H9 (cell line): ENCODE measurements at regions not wholly inside any gene's neighbourhood (a gene's known extent, or its start where the extent isn't known, plus 50 kb on each side); places are given as distances from the start of the nearest gene placed in this dataset.

Experiments used
- DNase-seq: peaks from one replicate; pipeline ENCODE4 v3.0.0-alpha.2; 2017
- H2AFZ ChIP-seq: one replicate; pipeline ENCODE4 v1.6.1; 2013; ENCODE audit warnings: mild to moderate bottlenecking, low read length, control low read depth, moderate library complexity
- H2AK5ac ChIP-seq: 2 replicates; pipeline ENCODE4 v1.6.1; 2013; ENCODE audit warnings: low read length, control low read depth, mixed read lengths; ENCODE audit not compliant: insufficient read length
- H2BK120ac ChIP-seq: one replicate; pipeline ENCODE4 v1.6.1; 2013; ENCODE audit warnings: low read depth, mild to moderate bottlenecking, low read length, control low read depth, inconsistent platforms; ENCODE audit not compliant: poor library complexity, severe bottlenecking
- H2BK12ac ChIP-seq: 2 replicates; pipeline ENCODE4 v1.6.1; 2013; ENCODE audit warnings: low read length, control low read depth, mixed read lengths, low read depth; ENCODE audit not compliant: insufficient read length
- H2BK15ac ChIP-seq: 2 replicates; pipeline ENCODE4 v1.6.1; 2013; ENCODE audit warnings: low read depth, low read length, control low read depth
- H2BK20ac ChIP-seq: one replicate; pipeline ENCODE4 v1.6.1; 2013; ENCODE audit warnings: low read depth, mild to moderate bottlenecking, low read length, control low read depth, inconsistent platforms; ENCODE audit not compliant: poor library complexity, severe bottlenecking
- H2BK5ac ChIP-seq: 2 replicates; pipeline ENCODE4 v1.6.1; 2013; ENCODE audit warnings: low read length, control low read depth, mixed read lengths; ENCODE audit not compliant: insufficient read length
- H3K14ac ChIP-seq: 2 replicates; pipeline ENCODE4 v1.6.1; 2013; ENCODE audit warnings: low read length, control low read depth; ENCODE audit not compliant: insufficient read depth
- H3K18ac ChIP-seq: 2 replicates; pipeline ENCODE4 v1.6.1; 2013; ENCODE audit warnings: low read depth, mild to moderate bottlenecking, mixed read lengths, low read length, control low read depth; ENCODE audit not compliant: insufficient read length
- H3K23ac ChIP-seq: 2 replicates; pipeline ENCODE4 v1.6.1; 2013; ENCODE audit warnings: low read length, control low read depth, mixed read lengths, low read depth; ENCODE audit not compliant: insufficient read length
- H3K23me2 ChIP-seq: 2 replicates; pipeline ENCODE4 v1.6.1; 2013; ENCODE audit warnings: low read depth, mild to moderate bottlenecking, mixed read lengths, low read length, control low read depth; ENCODE audit not compliant: insufficient read length, poor library complexity, severe bottlenecking
- H3K27ac ChIP-seq: 2 replicates; pipeline ENCODE4 v1.5.1; 2013; ENCODE audit warnings: low read length, control low read depth, mixed read lengths, low read depth; ENCODE audit not compliant: insufficient read length
- H3K27me3 ChIP-seq: 2 replicates; pipeline ENCODE4 v1.6.1; 2013; ENCODE audit warnings: low read length, control low read depth, inconsistent platforms; ENCODE audit not compliant: insufficient read depth
- H3K4ac ChIP-seq: 2 replicates; pipeline ENCODE4 v1.6.1; 2013; ENCODE audit warnings: low read depth, mild to moderate bottlenecking, control low read depth, inconsistent platforms, low read length, moderate library complexity
- H3K4me1 ChIP-seq: 2 replicates; pipeline ENCODE4 v1.6.1; 2013; ENCODE audit warnings: low read length, control low read depth, inconsistent platforms; ENCODE audit not compliant: insufficient read depth
- H3K4me2 ChIP-seq: 2 replicates; pipeline ENCODE4 v1.6.1; 2013; ENCODE audit warnings: low read length, control low read depth, mixed read lengths; ENCODE audit not compliant: insufficient read length, insufficient read depth
- H3K56ac ChIP-seq: 2 replicates; pipeline ENCODE4 v1.6.1; 2013; ENCODE audit warnings: low read depth, mild to moderate bottlenecking, mixed read lengths, low read length, control low read depth; ENCODE audit not compliant: insufficient read length
- H3K79me1 ChIP-seq: 2 replicates; pipeline ENCODE4 v1.6.1; 2013; ENCODE audit warnings: low read depth, mild to moderate bottlenecking, moderate library complexity, low read length, control low read depth, inconsistent platforms; ENCODE audit not compliant: insufficient read depth, poor library complexity, severe bottlenecking
- H3K79me2 ChIP-seq: 2 replicates; pipeline ENCODE4 v1.6.1; 2013; ENCODE audit warnings: low read length, control low read depth, inconsistent platforms; ENCODE audit not compliant: insufficient read depth
- H3K9ac ChIP-seq: 2 replicates; pipeline ENCODE4 v1.6.1; 2013; ENCODE audit warnings: low read length, control low read depth, mixed read lengths; ENCODE audit not compliant: insufficient read length; ENCODE audit errors: extremely low read depth
- H3K9me3 ChIP-seq: one replicate; pipeline ENCODE4 v1.6.1; 2013; ENCODE audit warnings: low read depth, low read length, inconsistent platforms; ENCODE audit not compliant: control insufficient read depth
- H3T11ph ChIP-seq: one replicate; pipeline ENCODE4 v1.6.1; 2013; ENCODE audit warnings: mild to moderate bottlenecking, low read length, control low read depth, inconsistent platforms
- H4K20me1 ChIP-seq: one replicate; pipeline ENCODE4 v1.6.1; 2013; ENCODE audit not compliant: control insufficient read depth, insufficient read length, insufficient read depth
- H4K5ac ChIP-seq: 2 replicates; pipeline ENCODE4 v1.6.1; 2013; ENCODE audit warnings: low read depth, mild to moderate bottlenecking, mixed read lengths, low read length, control low read depth; ENCODE audit not compliant: insufficient read length
- H4K8ac ChIP-seq: replicated peaks from 2 replicates; pipeline ENCODE4 v1.6.1; 2013; ENCODE audit warnings: low read length, control low read depth, mixed read lengths, low read depth; ENCODE audit not compliant: insufficient read length
- H4K91ac ChIP-seq: 2 replicates; pipeline ENCODE4 v1.6.1; 2013; ENCODE audit warnings: low read depth, mild to moderate bottlenecking, moderate library complexity, mixed read lengths, low read length, control low read depth; ENCODE audit not compliant: insufficient read length
- H3K27ac Mint-ChIP-seq, 3 experiments: 2 replicates in 2 of 3; 3 replicates in 1 of 3; pipeline ENCODE4 v1.8.0; 2020 to 2021; ENCODE audit warnings: mixed read lengths in 3 of 3, mild to moderate bottlenecking in 1 of 3, moderate library complexity in 1 of 3
- H3K27me3 Mint-ChIP-seq: 2 replicates; pipeline ENCODE4 v1.8.0; 2021; ENCODE audit warnings: low read depth, mild to moderate bottlenecking, moderate library complexity, mixed read lengths
- H3K36me3 Mint-ChIP-seq, 3 experiments: 2 replicates in 2 of 3; 3 replicates in 1 of 3; pipeline ENCODE4 v1.8.0; 2020 to 2021; ENCODE audit warnings: low read depth in 3 of 3, mixed read lengths in 3 of 3; ENCODE audit not compliant: insufficient read depth in 1 of 3
- H3K4me1 Mint-ChIP-seq, 2 experiments: 2 replicates each; pipeline ENCODE4 v1.8.0; 2020; ENCODE audit warnings: mixed read lengths in 2 of 2
- H3K4me3 Mint-ChIP-seq, 2 experiments: 2 replicates in 1 of 2; 3 replicates in 1 of 2; pipeline ENCODE4 v1.8.0; 2020 to 2021; ENCODE audit warnings: mild to moderate bottlenecking in 2 of 2, mixed read lengths in 2 of 2, moderate library complexity in 1 of 2
- H3K9me3 Mint-ChIP-seq, 2 experiments: 2 replicates in 1 of 2; 3 replicates in 1 of 2; pipeline ENCODE4 v1.8.0; 2020; ENCODE audit warnings: mild to moderate bottlenecking in 2 of 2, mixed read lengths in 2 of 2, moderate library complexity in 1 of 2
- WGBS: extraction: QIAGEN DNeasy Blood & Tissue Kit; methylation state at CpG from one replicate; pipeline ENCODE4 v1.1.7; 2013; ENCODE audit warnings: missing lambda C conversion rate, low lambda C conversion rate, mixed read lengths; ENCODE audit not compliant: insufficient read length; ENCODE audit errors: extremely low coverage; 5-methylcytosine and 5-hydroxymethylcytosine counted together
- TF ChIP-seq, protein P1 (sequence below): fragments of 200-600 bp; sonication (generic); conservative IDR thresholded peaks from 3 replicates; pipeline ENCODE4 v1.8.0; 2021; ENCODE audit warnings: antibody characterized with exemption, mild to moderate bottlenecking

DNA sequence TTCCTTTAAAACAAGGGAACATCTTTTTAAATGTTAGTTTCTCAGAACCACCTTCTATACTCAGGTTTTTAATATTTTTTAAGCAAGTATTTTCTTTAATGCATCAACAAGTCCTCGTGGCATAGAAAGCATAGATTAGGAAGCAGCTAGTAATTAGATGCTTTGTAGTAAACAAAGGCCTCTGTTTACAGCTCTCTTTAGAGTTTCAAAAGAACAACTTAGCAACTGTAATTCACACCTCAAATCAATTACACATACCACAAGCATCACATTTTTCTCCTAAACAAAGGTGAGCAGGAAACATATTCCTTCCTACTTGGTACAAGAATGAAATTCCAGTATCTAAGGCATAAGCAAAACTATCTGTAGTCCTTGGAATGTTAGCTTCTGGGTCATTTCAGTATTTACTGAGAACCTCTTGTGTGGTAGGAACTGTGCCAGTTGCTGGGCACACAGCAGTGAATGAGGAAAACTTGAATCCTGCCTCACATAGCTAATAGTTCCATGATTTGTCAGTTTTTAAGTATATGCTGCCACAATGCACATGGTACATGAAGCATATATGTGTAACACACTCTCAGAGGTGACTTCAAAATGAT is 249.1 kb downstream of the CEMIP2 start:
- no peak overlapping the region for H2BK120ac ChIP-seq
- H3K79me1 ChIP-seq: no peaks in the 10 kb centered on the region
- no peak overlapping the region for H4K5ac ChIP-seq
- H3K9me3 Mint-ChIP-seq: no peaks in the 10 kb centered on the region
- no peaks in the 10 kb centered on the region for H3K36me3 Mint-ChIP-seq
- no peak overlapping the region for H3K4me2 ChIP-seq
- no peak overlapping the region for H3T11ph ChIP-seq
- H2BK20ac ChIP-seq: no peak overlapping the region
- no peaks in the 10 kb centered on the region for H3K79me2 ChIP-seq
- WGBS: no CpG with 5 or more reads among the region's 1 CpG
- no peak overlapping the region for H3K27ac ChIP-seq
- H3K9me3 ChIP-seq: no peaks in the 10 kb centered on the region
- no peak overlapping the region for H3K23ac ChIP-seq
- H2AK5ac ChIP-seq: no peak overlapping the region
- H2BK15ac ChIP-seq: no peak overlapping the region
- H2AFZ ChIP-seq: no peak overlapping the region
- H3K18ac ChIP-seq: no peak overlapping the region
- no peaks in the 10 kb centered on the region for H3K23me2 ChIP-seq
- no peak overlapping the region for H4K8ac ChIP-seq
- no peak overlapping the region for H3K4ac ChIP-seq
- H3K4me1 ChIP-seq: peaks cover 4% of the 10 kb centered on the region; the same call in 1 of the 2 replicates
- DNase-seq: no peak
- no peaks in the 10 kb centered on the region for H3K27me3 ChIP-seq
- H3K4me1 Mint-ChIP-seq: peaks cover 27 to 30% of the 10 kb centered on the region in 2 experiments
- H2BK5ac ChIP-seq: no peak overlapping the region
- no peak overlapping the region for H3K4me3 Mint-ChIP-seq
- no peak overlapping the region for H3K9ac ChIP-seq
- TF ChIP-seq, protein P1, sequence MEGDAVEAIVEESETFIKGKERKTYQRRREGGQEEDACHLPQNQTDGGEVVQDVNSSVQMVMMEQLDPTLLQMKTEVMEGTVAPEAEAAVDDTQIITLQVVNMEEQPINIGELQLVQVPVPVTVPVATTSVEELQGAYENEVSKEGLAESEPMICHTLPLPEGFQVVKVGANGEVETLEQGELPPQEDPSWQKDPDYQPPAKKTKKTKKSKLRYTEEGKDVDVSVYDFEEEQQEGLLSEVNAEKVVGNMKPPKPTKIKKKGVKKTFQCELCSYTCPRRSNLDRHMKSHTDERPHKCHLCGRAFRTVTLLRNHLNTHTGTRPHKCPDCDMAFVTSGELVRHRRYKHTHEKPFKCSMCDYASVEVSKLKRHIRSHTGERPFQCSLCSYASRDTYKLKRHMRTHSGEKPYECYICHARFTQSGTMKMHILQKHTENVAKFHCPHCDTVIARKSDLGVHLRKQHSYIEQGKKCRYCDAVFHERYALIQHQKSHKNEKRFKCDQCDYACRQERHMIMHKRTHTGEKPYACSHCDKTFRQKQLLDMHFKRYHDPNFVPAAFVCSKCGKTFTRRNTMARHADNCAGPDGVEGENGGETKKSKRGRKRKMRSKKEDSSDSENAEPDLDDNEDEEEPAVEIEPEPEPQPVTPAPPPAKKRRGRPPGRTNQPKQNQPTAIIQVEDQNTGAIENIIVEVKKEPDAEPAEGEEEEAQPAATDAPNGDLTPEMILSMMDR: no peak
- no peak overlapping the region for H3K56ac ChIP-seq
- H3K27me3 Mint-ChIP-seq: no peaks in the 10 kb centered on the region
- no peaks in the 10 kb centered on the region for H4K20me1 ChIP-seq
- peak overlapping the region in 1 of 3 experiments; percentile 45; a peak in 1 of 7 replicates for H3K27ac Mint-ChIP-seq
- no peak overlapping the region for H4K91ac ChIP-seq
- H2BK12ac ChIP-seq: no peak overlapping the region
- no peak overlapping the region for H3K14ac ChIP-seq
